CD4-positive, alpha-beta T cell treated with Interleukin-2 at 100 ng/mL for 4 hours (primary cell): ENCODE measurements at regions not wholly inside any gene's neighbourhood (a gene's known extent, or its start where the extent isn't known, plus 50 kb on each side); places are given as distances from the start of the nearest gene placed in this dataset.

Experiments
- DNase-seq: peaks from one replicate; pipeline ENCODE4 v3.0.0-alpha.2; 2020; ENCODE audit warnings: low spot score

GRCh38 chr1:83673312-83673711 is 325.6 kb downstream of the TTLL7 start:
- DNase-seq, result no peak

- DNase-seq, result no peak
Measured at GRCh38 chr1:83671586-83671985, 327.3 kb downstream of the TTLL7 start.

GRCh38 chr1:83670909-83671565 is 327.9 kb downstream of the TTLL7 start:
- DNase-seq, result no peak

- no peak for DNase-seq
Measured at GRCh38 chr1:83641796-83642443, 357.0 kb downstream of the TTLL7 start.

GRCh38 chr1:83641206-83641658 is 357.7 kb downstream of the TTLL7 start:
- DNase-seq, result no peak

- no peak for DNase-seq
Measured at GRCh38 chr1:83639785-83640184, 359.1 kb downstream of the TTLL7 start.

- no peak for DNase-seq
Measured at GRCh38 chr1:83637586-83637985, 361.3 kb downstream of the TTLL7 start.

- DNase-seq, result no peak
Measured at GRCh38 chr1:83637009-83637408, 361.9 kb downstream of the TTLL7 start.

- DNase-seq, result no peak
Measured at GRCh38 chr1:83632906-83633305, 366.0 kb downstream of the TTLL7 start.

GRCh38 chr1:83631851-83632250 is 367.1 kb downstream of the TTLL7 start:
- no peak for DNase-seq

- no peak for DNase-seq
Measured at GRCh38 chr1:83627045-83627444, 371.9 kb downstream of the TTLL7 start.

GRCh38 chr1:83626603-83627002 is 372.3 kb downstream of the TTLL7 start:
- no peak for DNase-seq

GRCh38 chr1:83625646-83626045 is 373.3 kb downstream of the TTLL7 start:
- no peak for DNase-seq

GRCh38 chr1:83620016-83620415 is 378.9 kb downstream of the TTLL7 start:
- DNase-seq, result no peak

GRCh38 chr1:83619170-83619896 is 379.6 kb downstream of the TTLL7 start:
- no peak for DNase-seq

- DNase-seq, result no peak
Measured at GRCh38 chr1:83617883-83618282, 381.0 kb downstream of the TTLL7 start.

GRCh38 chr1:83615370-83615769 is 383.6 kb downstream of the TTLL7 start:
- DNase-seq, result no peak

- no peak for DNase-seq
Measured at GRCh38 chr1:83606416-83606955, 392.4 kb downstream of the TTLL7 start.

GRCh38 chr1:83596331-83596730 is 402.6 kb downstream of the TTLL7 start:
- no peak for DNase-seq

GRCh38 chr1:83593073-83593472 is 405.9 kb downstream of the TTLL7 start:
- no peak for DNase-seq

- no peak for DNase-seq
Measured at GRCh38 chr1:83588140-83588539, 410.8 kb downstream of the TTLL7 start.

GRCh38 chr1:83583351-83584014 is 415.4 kb downstream of the TTLL7 start:
- peak; percentile 25 for DNase-seq
